Posterior vena cava (tissue), 2 donors: ENCODE measurements at regions not wholly inside any gene's neighbourhood (a gene's known extent, or its start where the extent isn't known, plus 50 kb on each side); places are given as distances from the start of the nearest gene placed in this dataset.

ENCODE experiments used
- DNase-seq: peaks from one replicate; pipeline ENCODE4 v3.0.0-alpha.2; 2020; ENCODE audit warnings: low spot score
- intact Hi-C, 2 donors: fragments of 100-400 bp; cut with DNase I; formaldehyde crosslinking; loops; one replicate each; pipeline versions ENCODE4 v1.14.1 to v1.14.2; 2022 to 2023
- donor health status: DM: yes; HTN: yes; CAD: no.
- donor health status: DM: yes; HTN: yes; CAD: no.

GRCh38 chr3:30368978-30369377, 237.4 kb upstream of the TGFBR2 start:
- no peak for DNase-seq
- intact Hi-C loops: no loop called here

GRCh38 chr3:30370681-30371271, 235.6 kb upstream of the TGFBR2 start:
- intact Hi-C loops: no loop called here
- no peak for DNase-seq

- intact Hi-C loops: no loop called here
- DNase-seq: no peak
Observed at GRCh38 chr3:30372837-30373236, 233.6 kb upstream of the TGFBR2 start.

GRCh38 chr3:30384546-30385072, 221.8 kb upstream of the TGFBR2 start:
- intact Hi-C loops: no loop called here
- no peak for DNase-seq

- no peak for DNase-seq
Observed at GRCh38 chr3:30393079-30393478, 213.3 kb upstream of the TGFBR2 start.

GRCh38 chr3:30397030-30397429, 209.4 kb upstream of the TGFBR2 start:
- intact Hi-C loops: no loop called here
- DNase-seq: no peak

More at GRCh38 chr3:30393079-30393478, 213.3 kb upstream of the TGFBR2 start:
- intact Hi-C loops: no loop called here

GRCh38 chr3:30399394-30400181, 206.8 kb upstream of the TGFBR2 start:
- intact Hi-C loops: no loop called here
- no peak for DNase-seq

- no peak for DNase-seq
- intact Hi-C loops: no loop called here
Observed at GRCh38 chr3:30400926-30401325, 205.5 kb upstream of the TGFBR2 start.

- no peak for DNase-seq
- intact Hi-C loops: no loop called here
Observed at GRCh38 chr3:30401971-30402370, 204.4 kb upstream of the TGFBR2 start.

- DNase-seq: no peak
- intact Hi-C loops: no loop called here
Observed at GRCh38 chr3:30407651-30408050, 198.8 kb upstream of the TGFBR2 start.

GRCh38 chr3:30408105-30408557, 198.3 kb upstream of the TGFBR2 start:
- intact Hi-C loops: no loop called here
- no peak for DNase-seq

- DNase-seq: no peak
- intact Hi-C loops: no loop called here
Observed at GRCh38 chr3:30418443-30418842, 188.0 kb upstream of the TGFBR2 start.

- intact Hi-C loops: no loop called here
- no peak for DNase-seq
Observed at GRCh38 chr3:30421266-30421665, 185.1 kb upstream of the TGFBR2 start.

- DNase-seq: peak; percentile 76
- intact Hi-C loops: no loop called here
Observed at GRCh38 chr3:30426293-30426993, 180.0 kb upstream of the TGFBR2 start.

GRCh38 chr3:30428251-30428650, 178.2 kb upstream of the TGFBR2 start:
- DNase-seq: no peak
- intact Hi-C loops: no loop called here

GRCh38 chr3:30435861-30436331, 170.5 kb upstream of the TGFBR2 start:
- intact Hi-C loops: no loop called here
- no peak for DNase-seq

GRCh38 chr3:30437171-30437601, 169.2 kb upstream of the TGFBR2 start:
- intact Hi-C loops: no loop called here

GRCh38 chr3:30438126-30438525, 168.3 kb upstream of the TGFBR2 start:
- intact Hi-C loops: no loop called here
- DNase-seq: no peak

More at GRCh38 chr3:30437171-30437601, 169.2 kb upstream of the TGFBR2 start:
- peak; percentile 60 for DNase-seq

GRCh38 chr3:30439451-30440053, 166.8 kb upstream of the TGFBR2 start:
- DNase-seq: peak; percentile 54

More at GRCh38 chr3:30439451-30440053, 166.8 kb upstream of the TGFBR2 start:
- intact Hi-C loops: loop anchor here in 1 of 2 donors (10.0 kb wide), 1 partner anchor 75 kb away; no protein-coding TSS in a partner anchor
